HG03108 (cell line): ENCODE measurements at regions not wholly inside any gene's neighbourhood (a gene's known extent, or its start where the extent isn't known, plus 50 kb on each side); places are given as distances from the start of the nearest gene placed in this dataset.
"Not testable (repeated sequence)": the region's sequence is repeated elsewhere in the genome, so short reads cannot be mapped to it uniquely, and the experiment has no call there.

Source experiments
- ATAC-seq: cut with Tn5 transposase; IDR thresholded peaks from one replicate; pipeline ENCODE4 v1.9.1; 2021; ENCODE audit warnings: moderate library complexity; ENCODE audit not compliant: unreplicated experiment

DNA sequence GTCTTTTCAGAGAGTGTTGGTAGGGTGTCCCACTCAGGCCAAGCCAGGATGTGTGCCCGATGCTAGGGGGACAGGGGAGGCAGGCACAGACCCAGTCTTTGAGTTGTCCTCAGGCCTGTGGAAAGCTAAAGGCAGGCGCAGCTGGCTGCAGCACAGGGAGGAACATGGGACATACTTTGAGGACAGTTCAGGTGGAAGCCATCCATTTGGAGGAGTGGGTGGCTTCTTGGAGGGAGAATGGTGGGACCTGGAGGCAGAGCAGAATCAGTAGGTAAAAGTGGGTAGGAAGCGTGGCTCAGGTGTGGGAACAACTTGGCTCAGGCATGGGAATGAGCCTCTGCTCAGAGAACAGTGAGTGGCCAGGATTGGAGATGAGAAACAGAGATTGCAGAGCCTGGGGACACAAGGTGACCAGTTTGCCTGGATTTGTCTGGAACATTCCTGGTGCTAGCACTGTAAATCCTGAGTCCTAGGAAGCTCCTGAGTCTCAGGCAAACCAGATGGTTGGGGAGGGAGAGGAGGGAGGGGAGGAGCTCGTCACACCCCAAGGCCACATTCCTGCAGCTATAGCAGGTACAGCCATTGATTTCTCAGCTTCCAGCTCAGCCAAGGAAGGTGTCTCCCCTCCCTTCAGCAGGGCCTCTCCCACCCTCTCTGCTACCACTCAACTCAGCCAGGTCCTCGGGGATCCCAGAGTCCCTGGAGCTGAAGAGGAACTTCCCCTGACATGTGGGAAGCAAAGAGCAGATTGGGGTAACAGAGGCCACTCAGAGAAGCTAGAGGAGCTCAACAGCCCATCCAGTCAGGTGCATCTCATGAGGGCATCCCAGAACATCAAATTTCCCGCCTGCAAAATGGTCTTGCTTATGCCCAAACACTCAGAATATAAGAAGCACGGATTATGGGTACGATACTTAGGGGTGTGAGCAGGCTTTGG lies 65.2 kb upstream of the TINAGL1 start:
- no peak for ATAC-seq

DNA sequence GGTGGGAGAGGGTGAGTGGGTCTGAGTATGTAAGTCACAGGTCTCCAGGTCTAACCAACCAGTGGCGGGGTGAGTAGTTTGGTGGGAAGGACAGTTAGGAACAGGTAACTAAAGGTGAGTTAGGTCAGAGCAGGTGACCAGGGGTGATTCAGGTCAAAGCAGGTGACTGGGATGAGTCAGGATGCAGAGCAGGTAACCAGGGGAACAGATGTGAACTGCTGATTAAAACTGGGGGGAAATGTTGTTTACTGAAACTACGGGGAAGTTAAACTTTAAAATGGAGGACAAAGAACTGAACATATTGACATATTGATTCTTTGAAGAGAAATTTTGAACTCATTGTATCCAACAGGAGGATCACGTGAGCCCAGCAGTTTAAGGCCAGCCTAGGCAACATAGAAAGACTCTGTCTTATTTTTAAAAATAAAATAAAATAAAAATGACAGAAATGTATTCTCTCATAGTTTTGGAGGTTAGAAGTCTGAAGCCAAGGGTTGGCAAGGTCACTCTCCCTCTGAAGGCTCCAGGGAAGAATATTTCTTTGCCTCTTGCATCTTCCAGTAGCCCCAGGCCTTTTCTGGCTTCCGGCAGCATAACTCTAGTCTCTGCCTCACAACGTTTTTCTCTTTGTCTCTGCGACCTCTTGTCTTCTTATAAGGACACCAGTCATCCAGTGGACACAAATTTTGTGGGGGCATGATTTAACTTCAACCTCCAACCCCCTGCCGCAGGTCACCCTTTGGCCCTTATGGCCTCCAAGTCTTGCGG lies 64.3 kb upstream of the TINAGL1 start:
- ATAC-seq: no peak

GRCh38 chr1:31514117-31514516 lies 62.2 kb upstream of the TINAGL1 start:
- no peak for ATAC-seq

- no peak for ATAC-seq
Observed at GRCh38 chr1:31515056-31515775, 61.1 kb upstream of the TINAGL1 start.

- no peak for ATAC-seq
Observed at GRCh38 chr1:31515936-31516335, 60.4 kb upstream of the TINAGL1 start.

DNA sequence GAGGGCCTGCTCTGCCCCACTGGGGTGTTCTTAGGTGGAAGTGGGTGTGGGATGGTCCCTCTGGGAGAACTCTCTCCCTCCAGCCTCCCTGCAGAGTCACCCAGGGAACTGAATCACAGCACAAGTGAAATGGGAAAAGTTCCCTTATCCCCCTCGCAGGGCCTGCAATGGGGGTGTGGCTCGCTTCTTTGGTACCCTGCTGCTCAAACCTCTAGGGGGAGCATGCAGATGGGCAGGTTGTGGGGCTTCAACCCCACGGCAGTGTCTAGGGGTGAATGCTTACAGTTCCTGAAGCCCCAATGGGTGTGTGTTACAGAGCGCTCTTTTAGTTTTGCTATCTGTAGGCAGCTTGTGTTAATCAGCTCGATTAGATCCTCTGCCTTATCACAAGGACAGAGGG lies 59.0 kb upstream of the TINAGL1 start:
- no peak for ATAC-seq

DNA sequence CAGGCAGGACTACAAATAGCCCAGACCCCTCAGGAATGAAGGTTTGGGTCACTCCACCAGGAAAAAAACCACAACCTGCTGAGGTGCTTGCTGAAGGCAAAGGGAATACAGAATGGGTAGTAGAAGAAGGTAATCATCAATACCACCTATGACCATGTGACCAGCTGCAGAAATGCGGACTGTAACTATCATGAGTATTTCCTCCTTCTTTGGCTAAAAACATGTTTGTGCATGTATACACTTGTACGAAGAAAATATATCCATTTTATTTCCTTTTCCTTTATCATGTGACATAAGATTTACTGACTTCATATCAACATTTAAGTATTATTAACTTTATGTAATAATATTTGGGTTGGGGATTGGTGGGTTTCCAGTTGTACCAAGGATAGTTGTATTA lies 58.3 kb upstream of the TINAGL1 start:
- ATAC-seq: not testable (repeated sequence)

- ATAC-seq: no peak
Observed at GRCh38 chr1:31521761-31522555, 54.4 kb upstream of the TINAGL1 start.

DNA sequence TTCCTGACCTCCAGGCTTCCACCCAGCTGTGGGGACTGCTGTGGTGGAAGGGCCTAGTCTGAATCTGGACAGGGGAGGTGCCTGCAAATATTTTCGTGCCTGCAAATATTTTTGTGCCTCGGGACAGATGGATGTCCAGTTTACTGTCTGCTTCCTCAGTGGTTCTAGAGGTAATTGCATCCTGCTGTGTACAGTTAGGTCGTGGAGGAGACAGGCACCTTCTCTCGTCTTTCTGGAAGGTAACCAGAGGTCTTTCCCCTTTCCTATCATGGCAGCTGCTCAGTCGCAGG lies 53.8 kb upstream of the TINAGL1 start:
- ATAC-seq: no peak

- ATAC-seq: no peak
Observed at GRCh38 chr1:31523012-31523411, 53.3 kb upstream of the TINAGL1 start.

- no peak for ATAC-seq
Observed at GRCh38 chr1:31523769-31524168, 52.5 kb upstream of the TINAGL1 start.

- no peak for ATAC-seq
Observed at GRCh38 chr1:31524186-31524901, 52.0 kb upstream of the TINAGL1 start.
